Kidney (tissue), 13 donors: ENCODE measurements at regions not wholly inside any gene's neighbourhood (a gene's known extent, or its start where the extent isn't known, plus 50 kb on each side); places are given as distances from the start of the nearest gene placed in this dataset.
A peak's percentile ranks its signal among the peaks of the same experiment; 100 is the strongest.
"Not testable (repeated sequence)": the region's sequence is repeated elsewhere in the genome, so short reads cannot be mapped to it uniquely, and the experiment has no call there.

Experiments used
- DNase-seq, 5 donors: peaks; one replicate each; pipeline ENCODE4 v3.0.0-alpha.2; 2013 to 2020
- FAIRE-seq: peaks from 2 replicates; lab custom pipeline; 2012; peaks lifted over from hg19 to GRCh38; lab: Jason Lieb, UNC
- H3K27ac ChIP-seq, 2 donors: one replicate each; pipeline ENCODE4 v1.7.0; 2013; ENCODE audit warnings: low read depth in 2 of 2, low read length in 2 of 2, inconsistent platforms in 1 of 2
- H3K27me3 ChIP-seq: one replicate; pipeline ENCODE4 v1.7.1; 2013; ENCODE audit warnings: low read length, inconsistent platforms; ENCODE audit not compliant: control insufficient read depth, insufficient read depth
- H3K36me3 ChIP-seq, 3 donors: one replicate each; pipeline versions ENCODE4 v1.7.0 to v1.7.1; 2013; ENCODE audit warnings: low read length in 3 of 3, control low read depth in 1 of 3, inconsistent platforms in 1 of 3; ENCODE audit not compliant: insufficient read depth in 3 of 3, control insufficient read depth in 2 of 3
- H3K4me1 ChIP-seq, 3 donors: one replicate each; pipeline versions ENCODE4 v1.7.0 to v1.7.1; 2013; ENCODE audit warnings: low read length in 3 of 3, inconsistent platforms in 1 of 3, low read depth in 1 of 3; ENCODE audit not compliant: control insufficient read depth in 2 of 3, insufficient read depth in 2 of 3
- H3K4me3 ChIP-seq, 3 donors: one replicate each; pipeline versions ENCODE4 v1.7.0 to v1.8.1; 2013; ENCODE audit warnings: low read length in 3 of 3, control low read depth in 1 of 3, inconsistent platforms in 1 of 3
- H3K9ac ChIP-seq, 3 donors: one replicate each; pipeline versions ENCODE4 v1.7.0 to v1.7.1; 2013; ENCODE audit warnings: low read length in 3 of 3, control low read depth in 1 of 3, inconsistent platforms in 1 of 3
- H3K9me3 ChIP-seq, 3 donors: one replicate each; pipeline versions ENCODE4 v1.7.0 to v1.7.1; 2013; ENCODE audit warnings: low read length in 3 of 3, control low read depth in 1 of 3, inconsistent platforms in 1 of 3; ENCODE audit not compliant: control insufficient read depth in 2 of 3, insufficient read depth in 1 of 3
- intact Hi-C: fragments of 100-400 bp; cut with DNase I; formaldehyde crosslinking; loops from one replicate; pipeline ENCODE4 v1.11.1; 2022
- TF ChIP-seq, protein P1 (sequence below): IDR thresholded peaks from 3 replicates; pipeline ENCODE4 v1.5.1; 2012; ENCODE audit warnings: mild to moderate bottlenecking, moderate library complexity, borderline replicate concordance; ENCODE audit not compliant: insufficient read depth; ENCODE audit errors: extremely low read depth
- donor health status: control.
- donor health status: control.
- donor health status: control.
- donor health status: control.
- donor health status: control.
- donor health status: DM: yes; HTN: yes; CAD: no.
- donor health status: Normal renal cell carcinoma (clear cell type).

DNA sequence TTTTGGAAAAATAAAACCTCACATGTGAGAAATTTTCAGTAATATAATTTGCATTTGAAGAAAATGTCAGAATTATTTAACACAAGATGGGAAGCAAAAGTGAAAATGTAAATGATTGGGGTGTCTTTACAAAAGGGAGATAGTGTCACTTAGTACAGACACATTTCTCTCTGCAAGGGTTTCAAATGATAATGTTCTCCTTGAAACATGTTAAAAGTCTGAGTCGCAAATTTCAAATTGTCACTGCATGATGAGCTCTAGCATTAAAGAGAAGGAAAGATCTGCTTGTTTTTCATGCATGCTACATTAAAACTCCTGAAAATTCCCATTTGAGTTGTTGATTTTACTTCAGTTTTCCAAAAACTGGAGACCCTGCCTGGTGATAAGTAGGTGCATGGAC, 122.0 kb upstream of the LDB2 start:
- intact Hi-C loops: no loop called here

DNA sequence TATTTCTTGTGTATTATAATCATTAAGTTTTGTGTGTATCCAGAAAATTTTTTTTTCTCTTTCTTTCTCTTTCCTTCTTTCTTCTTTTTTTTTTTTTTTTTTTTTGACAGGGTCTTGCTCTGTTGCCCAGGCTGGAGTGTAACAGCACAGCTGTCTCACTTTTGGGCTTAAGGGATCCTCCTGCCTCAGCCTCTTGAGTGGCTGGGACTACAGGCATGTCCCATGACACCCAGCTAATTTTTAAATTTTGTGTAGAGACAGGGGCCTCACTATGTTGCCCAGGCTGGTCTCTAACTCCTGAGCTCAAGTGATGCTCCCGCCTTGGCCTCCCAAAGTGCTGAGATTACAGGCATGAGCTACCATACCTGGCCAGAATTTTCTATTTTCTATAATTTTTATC, 120.2 kb upstream of the LDB2 start:
- H3K36me3 ChIP-seq, H3K27ac ChIP-seq, H3K4me1 ChIP-seq, H3K9me3 ChIP-seq, DNase-seq, H3K9ac ChIP-seq, intact Hi-C loops, H3K4me3 ChIP-seq, H3K27me3 ChIP-seq, FAIRE-seq: not testable (repeated sequence)

More for the DNA sequence above, 122.0 kb upstream of the LDB2 start:
- no peaks in the 10 kb centered on the region for H3K36me3 ChIP-seq
- FAIRE-seq (no peak), DNase-seq (no peak)
- no peak overlapping the region for H3K9ac ChIP-seq
- no peaks in the 10 kb centered on the region for H3K4me1 ChIP-seq
- no peaks in the 10 kb centered on the region for H3K27me3 ChIP-seq
- no peak overlapping the region for H3K27ac ChIP-seq
- TF ChIP-seq, protein P1, sequence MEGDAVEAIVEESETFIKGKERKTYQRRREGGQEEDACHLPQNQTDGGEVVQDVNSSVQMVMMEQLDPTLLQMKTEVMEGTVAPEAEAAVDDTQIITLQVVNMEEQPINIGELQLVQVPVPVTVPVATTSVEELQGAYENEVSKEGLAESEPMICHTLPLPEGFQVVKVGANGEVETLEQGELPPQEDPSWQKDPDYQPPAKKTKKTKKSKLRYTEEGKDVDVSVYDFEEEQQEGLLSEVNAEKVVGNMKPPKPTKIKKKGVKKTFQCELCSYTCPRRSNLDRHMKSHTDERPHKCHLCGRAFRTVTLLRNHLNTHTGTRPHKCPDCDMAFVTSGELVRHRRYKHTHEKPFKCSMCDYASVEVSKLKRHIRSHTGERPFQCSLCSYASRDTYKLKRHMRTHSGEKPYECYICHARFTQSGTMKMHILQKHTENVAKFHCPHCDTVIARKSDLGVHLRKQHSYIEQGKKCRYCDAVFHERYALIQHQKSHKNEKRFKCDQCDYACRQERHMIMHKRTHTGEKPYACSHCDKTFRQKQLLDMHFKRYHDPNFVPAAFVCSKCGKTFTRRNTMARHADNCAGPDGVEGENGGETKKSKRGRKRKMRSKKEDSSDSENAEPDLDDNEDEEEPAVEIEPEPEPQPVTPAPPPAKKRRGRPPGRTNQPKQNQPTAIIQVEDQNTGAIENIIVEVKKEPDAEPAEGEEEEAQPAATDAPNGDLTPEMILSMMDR: no peak
- no peaks in the 10 kb centered on the region for H3K9me3 ChIP-seq
- H3K4me3 ChIP-seq: no peak overlapping the region

DNA sequence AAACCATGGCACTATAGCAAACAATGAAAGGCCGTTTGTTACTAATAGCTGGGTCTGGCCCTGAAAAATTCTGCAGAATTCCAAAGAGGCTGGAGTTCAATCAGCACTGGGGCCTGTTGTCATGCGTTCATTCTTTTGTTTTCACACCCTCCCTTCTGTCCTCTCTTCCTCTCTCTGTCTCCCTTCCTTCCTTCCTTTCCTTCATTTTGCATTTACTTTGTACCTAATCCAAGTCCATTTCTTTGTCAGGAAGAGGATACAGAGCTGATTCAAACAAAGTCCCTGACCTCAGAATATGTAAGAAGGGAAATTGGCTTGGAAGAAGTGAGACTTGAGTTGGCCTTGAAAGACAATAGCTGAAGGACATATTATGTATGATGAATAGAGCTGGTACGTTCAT, 119.6 kb upstream of the LDB2 start:
- no peaks in the 10 kb centered on the region for H3K36me3 ChIP-seq
- DNase-seq: no peak
- no peak overlapping the region for H3K9ac ChIP-seq
- H3K4me1 ChIP-seq: no peaks in the 10 kb centered on the region
- FAIRE-seq: no peak
- no peaks in the 10 kb centered on the region for H3K9me3 ChIP-seq
- H3K27ac ChIP-seq: no peak overlapping the region
- H3K4me3 ChIP-seq: no peak overlapping the region
- TF ChIP-seq, protein P1: no peak
- no peaks in the 10 kb centered on the region for H3K27me3 ChIP-seq
- intact Hi-C loops: no loop called here

DNA sequence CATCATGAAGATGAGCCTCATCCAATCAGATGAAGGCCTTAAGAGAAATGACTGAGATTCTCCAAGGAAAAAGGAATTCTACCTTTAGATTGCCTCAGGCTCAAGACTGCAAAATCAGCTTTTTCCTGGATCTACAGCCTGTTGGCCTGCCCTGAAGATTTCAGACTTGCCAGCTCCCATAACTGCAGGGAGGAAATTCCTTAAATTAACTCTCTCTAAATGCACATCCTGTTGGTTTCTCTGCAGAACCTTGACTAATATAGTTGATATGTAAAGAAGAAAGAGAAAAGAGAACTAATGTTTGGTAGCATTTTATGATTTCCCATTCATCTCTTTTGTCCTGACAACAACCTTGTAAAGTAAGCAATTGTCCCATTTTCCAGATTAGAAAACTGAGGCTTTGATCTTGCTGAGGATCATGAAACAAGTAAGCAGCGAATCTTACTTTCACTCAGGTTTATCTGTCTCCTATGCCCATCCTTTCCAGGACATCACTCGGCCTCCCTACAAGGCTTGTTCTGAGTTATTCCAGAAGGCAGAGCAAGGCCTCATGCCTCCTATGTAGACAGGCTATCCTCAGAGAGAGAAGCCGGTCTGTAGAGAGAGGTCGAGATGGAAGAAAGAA, 115.0 kb upstream of the LDB2 start:
- TF ChIP-seq, protein P1: no peak
- no peak overlapping the region for H3K9ac ChIP-seq
- no peaks in the 10 kb centered on the region for H3K36me3 ChIP-seq
- H3K9me3 ChIP-seq: no peaks in the 10 kb centered on the region
- DNase-seq: peak in 1 of 5 donors; percentile 35
- H3K27me3 ChIP-seq: no peaks in the 10 kb centered on the region
- H3K27ac ChIP-seq: no peak overlapping the region
- no peaks in the 10 kb centered on the region for H3K4me1 ChIP-seq
- no peak overlapping the region for H3K4me3 ChIP-seq
- FAIRE-seq: no peak
- intact Hi-C loops: no loop called here
